ENCODE measurements at regions not wholly inside any gene's neighbourhood (a gene's known extent, or its start where the extent isn't known, plus 50 kb on each side); places are given as distances from the start of the nearest gene placed in this dataset.
"Not testable (repeated sequence)": the region's sequence is repeated elsewhere in the genome, so short reads cannot be mapped to it uniquely, and the experiment has no call there.

DNA sequence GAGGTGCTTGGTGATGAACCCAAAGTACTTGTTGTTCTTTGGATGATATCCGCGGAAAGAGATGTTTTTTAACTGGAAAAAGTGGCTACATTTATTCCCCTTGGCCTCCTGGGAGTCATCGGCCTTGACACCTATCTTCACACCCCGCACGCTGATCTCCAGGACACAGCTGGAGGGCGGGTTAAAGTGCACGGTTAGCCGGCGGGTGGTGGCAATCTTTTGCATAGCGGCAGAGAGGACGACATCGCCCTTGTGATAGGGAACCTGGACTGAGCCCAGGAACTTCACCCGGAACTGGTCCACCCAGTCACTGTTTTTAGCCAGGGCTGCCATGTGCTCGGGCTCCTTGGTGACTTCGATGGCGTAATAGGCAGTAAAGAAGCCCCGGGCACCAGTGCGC lies 110.5 kb upstream of the PLEKHM1 start:
- H3K4me3 Mint-ChIP-seq; DNase-seq (ENCODE audit: low spot score): not testable (repeated sequence)

GRCh38 chr17:45601605-45602539 lies 111.4 kb upstream of the PLEKHM1 start:
- H3K27ac Mint-ChIP-seq; H3K4me3 Mint-ChIP-seq; H3K27me3 Mint-ChIP-seq (ENCODE audit: insufficient read depth); H3K4me1 Mint-ChIP-seq (ENCODE audit: low read depth); intact Hi-C loops (cut with micrococcal nuclease); DNase-seq (ENCODE audit: low spot score); H3K9me3 Mint-ChIP-seq; H3K36me3 Mint-ChIP-seq (ENCODE audit: low read depth): not testable (repeated sequence)

More for the DNA sequence above, 110.5 kb upstream of the PLEKHM1 start:
- H3K36me3 Mint-ChIP-seq (ENCODE audit: low read depth); H3K4me1 Mint-ChIP-seq (ENCODE audit: low read depth); intact Hi-C loops (cut with micrococcal nuclease); H3K27ac Mint-ChIP-seq; H3K9me3 Mint-ChIP-seq: not testable (repeated sequence)
- H3K27me3 Mint-ChIP-seq (ENCODE audit: insufficient read depth): peaks cover 12% of the 10 kb centered on the region

GRCh38 chr17:45605751-45606150 lies 115.2 kb upstream of the PLEKHM1 start:
- H3K4me3 Mint-ChIP-seq; H3K4me1 Mint-ChIP-seq (ENCODE audit: low read depth); H3K27me3 Mint-ChIP-seq (ENCODE audit: insufficient read depth); DNase-seq (ENCODE audit: low spot score); intact Hi-C loops (cut with micrococcal nuclease); H3K9me3 Mint-ChIP-seq; H3K27ac Mint-ChIP-seq; H3K36me3 Mint-ChIP-seq (ENCODE audit: low read depth): not testable (repeated sequence)

DNA sequence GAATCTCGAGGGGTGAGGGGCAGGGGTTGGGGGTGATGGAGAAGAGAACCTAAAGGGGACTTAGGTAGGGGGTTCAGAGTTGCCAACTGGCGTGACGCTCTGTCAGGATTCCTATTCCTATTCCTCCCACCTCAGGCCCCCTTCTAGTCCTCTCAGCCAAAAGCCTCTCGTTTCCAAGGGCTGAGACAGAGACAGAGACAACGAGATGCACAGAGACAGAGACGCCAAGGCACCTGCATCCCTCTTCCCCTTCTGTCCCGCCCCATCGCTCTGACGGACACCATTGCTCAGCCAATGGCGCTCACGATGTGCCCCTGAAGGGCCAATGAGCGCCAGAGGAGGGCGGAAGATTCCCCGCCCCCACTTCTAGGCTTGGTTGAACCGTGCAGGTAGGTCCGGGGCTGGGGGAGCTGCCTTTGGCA lies 129.5 kb upstream of the PLEKHM1 start:
- H3K9me3 Mint-ChIP-seq; H3K36me3 Mint-ChIP-seq (ENCODE audit: low read depth); intact Hi-C loops (cut with micrococcal nuclease); H3K27me3 Mint-ChIP-seq (ENCODE audit: insufficient read depth); H3K4me1 Mint-ChIP-seq (ENCODE audit: low read depth): not testable (repeated sequence)
- peak overlapping the region; percentile 84 for H3K4me3 Mint-ChIP-seq
- peak; percentile 84 for DNase-seq (ENCODE audit: low spot score)
- H3K27ac Mint-ChIP-seq: peak overlapping the region; percentile 82

- H3K36me3 Mint-ChIP-seq (ENCODE audit: low read depth); H3K9me3 Mint-ChIP-seq; intact Hi-C loops (cut with micrococcal nuclease); H3K4me1 Mint-ChIP-seq (ENCODE audit: low read depth); H3K27me3 Mint-ChIP-seq (ENCODE audit: insufficient read depth); DNase-seq (ENCODE audit: low spot score): not testable (repeated sequence)
- Mint-ChIP-seq H3K27ac (peak overlapping the region; percentile 82), H3K4me3 (peak overlapping the region; percentile 84)
Measured at GRCh38 chr17:45620468-45620867, 129.9 kb upstream of the PLEKHM1 start.

DNA sequence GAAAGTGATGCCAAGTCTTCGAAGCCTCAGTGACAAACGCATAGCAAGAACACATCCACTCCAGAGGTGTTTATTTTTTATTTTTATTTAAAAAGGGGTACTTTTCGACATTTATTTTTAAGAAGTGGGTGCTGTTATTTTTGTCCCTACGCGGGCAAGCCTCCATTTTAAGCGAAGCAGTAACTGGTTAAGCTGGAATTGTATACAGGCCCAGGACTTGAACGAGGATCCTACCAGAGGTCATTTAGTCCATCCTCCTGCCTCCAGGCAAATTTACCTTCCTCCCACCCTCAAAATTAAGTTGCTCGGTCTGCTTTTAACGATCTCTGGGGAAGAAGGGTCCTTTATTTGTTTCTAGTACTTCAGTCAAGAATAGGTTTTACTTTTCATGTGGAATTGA lies 130.6 kb upstream of the PLEKHM1 start:
- H3K4me1 Mint-ChIP-seq (ENCODE audit: low read depth); H3K9me3 Mint-ChIP-seq; H3K36me3 Mint-ChIP-seq (ENCODE audit: low read depth); H3K27ac Mint-ChIP-seq; H3K27me3 Mint-ChIP-seq (ENCODE audit: insufficient read depth); DNase-seq (ENCODE audit: low spot score); intact Hi-C loops (cut with micrococcal nuclease): not testable (repeated sequence)
- peak overlapping the region; percentile 51 for H3K4me3 Mint-ChIP-seq

- H3K9me3 Mint-ChIP-seq; H3K4me3 Mint-ChIP-seq; H3K27ac Mint-ChIP-seq; DNase-seq (ENCODE audit: low spot score); H3K36me3 Mint-ChIP-seq (ENCODE audit: low read depth); H3K4me1 Mint-ChIP-seq (ENCODE audit: low read depth); intact Hi-C loops (cut with micrococcal nuclease); H3K27me3 Mint-ChIP-seq (ENCODE audit: insufficient read depth): not testable (repeated sequence)
Measured at GRCh38 chr17:45622295-45622694, 131.8 kb upstream of the PLEKHM1 start.

DNA sequence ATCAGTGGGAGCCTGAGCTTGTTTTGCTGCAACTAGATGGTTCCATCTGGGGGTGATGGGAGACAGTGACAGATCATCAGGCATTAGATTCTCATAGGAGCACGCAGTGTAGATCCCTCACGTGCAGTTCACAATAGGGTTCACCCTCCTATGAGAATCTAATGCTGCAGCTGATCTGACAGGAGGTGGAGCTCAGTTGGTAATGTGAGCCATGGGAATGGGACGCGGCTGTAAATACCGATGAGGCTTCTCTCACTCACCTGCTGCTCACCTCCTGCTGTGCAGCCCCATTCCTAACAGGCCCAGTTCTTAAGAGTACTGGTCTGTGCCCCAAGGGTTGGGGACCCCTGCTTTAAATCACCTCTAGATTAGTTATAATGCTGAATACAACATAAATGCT lies 137.5 kb upstream of the PLEKHM1 start:
- peaks cover 20% of the 10 kb centered on the region for H3K36me3 Mint-ChIP-seq (ENCODE audit: low read depth)
- no peaks in the 10 kb centered on the region for H3K27me3 Mint-ChIP-seq (ENCODE audit: insufficient read depth)
- intact Hi-C loops (cut with micrococcal nuclease): no loop called here

GRCh38 chr17:45631941-45632340 lies 141.4 kb upstream of the PLEKHM1 start:
- no peak for DNase-seq (ENCODE audit: low spot score)
- Mint-ChIP-seq H3K4me3 (no peak overlapping the region), H3K27ac (no peak overlapping the region), H3K36me3 (ENCODE audit: low read depth) (peaks cover 33% of the 10 kb centered on the region), H3K9me3 (no peaks in the 10 kb centered on the region), H3K27me3 (ENCODE audit: insufficient read depth) (no peaks in the 10 kb centered on the region), H3K4me1 (ENCODE audit: low read depth) (peaks cover 4% of the 10 kb centered on the region)
- intact Hi-C loops (cut with micrococcal nuclease): no loop called here

More for the DNA sequence above, 137.5 kb upstream of the PLEKHM1 start:
- Mint-ChIP-seq H3K4me3 (no peak overlapping the region), H3K27ac (no peak overlapping the region), H3K9me3 (no peaks in the 10 kb centered on the region), H3K4me1 (ENCODE audit: low read depth) (peaks cover 4% of the 10 kb centered on the region)
- no peak for DNase-seq (ENCODE audit: low spot score)

DNA sequence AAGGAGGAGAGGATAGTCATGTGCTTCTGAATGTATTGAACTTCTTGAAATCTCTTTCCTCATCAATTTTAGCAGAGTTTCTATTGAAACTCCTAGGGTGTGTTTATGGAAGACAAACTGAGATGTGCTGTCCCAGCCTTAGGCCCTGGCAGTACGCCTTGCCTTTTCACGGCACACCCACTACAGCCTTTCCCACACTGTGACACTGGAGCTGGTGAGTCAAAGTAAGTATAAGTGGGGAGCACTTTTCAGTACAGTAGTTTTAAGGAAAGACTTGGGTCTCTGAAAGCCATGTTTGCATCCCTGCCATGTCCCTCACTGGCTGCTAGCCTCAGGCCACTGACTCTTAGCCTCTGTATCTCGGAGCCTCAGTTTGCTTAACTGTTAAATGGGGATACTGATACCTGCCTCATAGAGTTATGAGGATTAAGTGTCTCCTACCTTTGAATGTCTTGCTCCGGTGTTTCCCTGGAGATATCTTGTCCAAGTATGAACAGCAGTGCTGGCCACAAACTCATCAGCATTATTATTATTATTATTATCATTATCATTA lies 144.7 kb upstream of the CRHR1 start:
- H3K9me3 Mint-ChIP-seq: no peaks in the 10 kb centered on the region
- no peak for DNase-seq (ENCODE audit: low spot score)
- H3K36me3 Mint-ChIP-seq (ENCODE audit: low read depth): peaks cover 15% of the 10 kb centered on the region
- peaks cover 5% of the 10 kb centered on the region for H3K4me1 Mint-ChIP-seq (ENCODE audit: low read depth)
- H3K27ac Mint-ChIP-seq: no peak overlapping the region
- intact Hi-C loops (cut with micrococcal nuclease): no loop called here
- H3K27me3 Mint-ChIP-seq (ENCODE audit: insufficient read depth): no peaks in the 10 kb centered on the region
- H3K4me3 Mint-ChIP-seq: no peak overlapping the region

DNA sequence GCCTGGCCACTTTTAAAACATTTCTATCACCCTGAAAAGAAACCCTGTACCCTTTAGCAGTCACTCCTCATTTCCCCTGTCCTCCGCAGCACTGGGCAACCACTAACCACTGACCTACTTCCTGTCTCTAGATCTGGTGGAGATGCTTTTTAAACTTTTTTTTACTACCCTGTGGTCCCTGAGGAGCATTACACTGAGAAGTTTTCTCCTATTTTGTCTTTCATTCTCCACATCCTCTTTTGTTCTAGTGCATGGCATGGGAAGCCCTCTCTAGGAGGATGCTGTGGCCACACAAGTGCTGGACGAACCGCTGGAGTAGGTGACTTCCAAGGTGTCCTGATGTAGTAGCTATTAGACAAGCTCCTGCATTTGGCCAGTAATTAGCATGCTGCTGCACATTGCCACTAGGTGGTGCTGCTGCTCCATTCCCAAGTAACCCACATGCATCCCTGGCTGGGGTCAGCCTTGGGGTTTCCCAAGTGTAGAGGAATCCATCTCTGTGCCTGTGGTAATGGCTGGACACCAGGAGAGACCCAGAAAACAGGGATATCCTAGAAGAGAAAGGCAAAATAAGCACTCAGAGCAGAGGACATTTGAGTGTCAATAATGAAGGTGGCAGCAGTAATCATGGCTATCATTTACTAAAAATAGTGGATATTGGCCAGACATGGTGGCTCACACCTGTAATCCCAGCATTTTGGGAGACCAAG lies 143.8 kb upstream of the CRHR1 start:
- DNase-seq (ENCODE audit: low spot score): peak; percentile 47
- no peaks in the 10 kb centered on the region for H3K27me3 Mint-ChIP-seq (ENCODE audit: insufficient read depth)
- H3K9me3 Mint-ChIP-seq: no peaks in the 10 kb centered on the region
- no peak overlapping the region for H3K4me3 Mint-ChIP-seq
- H3K27ac Mint-ChIP-seq: no peak overlapping the region
- H3K4me1 Mint-ChIP-seq (ENCODE audit: low read depth): peaks cover 5% of the 10 kb centered on the region
- intact Hi-C loops (cut with micrococcal nuclease): loop anchor here (1.0 to 5.0 kb wide), 2 partner anchors 192 to 212 kb away; no protein-coding TSS in a partner anchor
- H3K36me3 Mint-ChIP-seq (ENCODE audit: low read depth): peaks cover 15% of the 10 kb centered on the region

DNA sequence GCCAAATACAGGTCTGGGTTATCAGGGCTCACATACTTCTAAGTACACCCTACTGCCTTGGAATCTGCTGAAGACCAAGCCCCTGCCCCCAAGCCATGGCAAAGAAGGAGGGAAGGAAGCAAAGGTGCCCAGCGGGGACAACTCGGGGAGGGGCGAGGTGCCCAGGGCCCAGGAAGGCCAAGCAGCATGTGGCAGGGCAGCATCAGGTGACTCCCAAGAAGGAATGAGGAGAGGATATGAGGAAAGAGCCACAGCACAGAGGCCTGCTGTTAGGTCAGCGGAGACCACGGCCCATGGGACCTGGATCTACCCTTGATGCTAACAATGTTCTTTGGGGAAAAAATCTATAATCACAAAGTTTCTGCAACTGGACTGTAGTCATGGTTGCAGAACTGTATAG lies 142.6 kb upstream of the CRHR1 start:
- H3K4me1 Mint-ChIP-seq (ENCODE audit: low read depth): peaks cover 13% of the 10 kb centered on the region
- H3K4me3 Mint-ChIP-seq: no peak overlapping the region
- H3K9me3 Mint-ChIP-seq: no peaks in the 10 kb centered on the region
- intact Hi-C loops (cut with micrococcal nuclease): loop anchor here (5.0 kb wide), 1 partner anchor 211 kb away; no protein-coding TSS in a partner anchor
- H3K27me3 Mint-ChIP-seq (ENCODE audit: insufficient read depth): peaks cover 5% of the 10 kb centered on the region
- no peak overlapping the region for H3K27ac Mint-ChIP-seq
- H3K36me3 Mint-ChIP-seq (ENCODE audit: low read depth): peaks cover 6% of the 10 kb centered on the region
- no peak for DNase-seq (ENCODE audit: low spot score)

DNA sequence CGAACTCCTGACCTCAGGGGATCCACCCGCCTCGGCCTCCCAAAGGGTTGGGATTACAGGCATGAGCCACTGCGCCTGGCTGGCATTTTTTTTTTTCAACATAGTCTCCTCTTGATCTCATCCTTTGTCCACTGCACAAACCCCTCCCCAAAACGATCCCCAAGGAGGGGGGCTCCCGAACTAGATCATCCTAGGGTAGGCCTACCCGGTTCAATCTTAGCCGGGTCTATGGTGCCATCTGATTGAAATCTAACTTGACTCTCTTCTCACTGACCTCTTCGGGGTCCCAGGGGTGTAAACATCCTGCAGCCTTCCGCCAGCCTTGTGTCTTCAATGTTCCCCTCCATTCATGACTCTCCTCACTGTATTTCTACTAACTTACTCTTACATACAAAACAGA lies 140.5 kb upstream of the CRHR1 start:
- intact Hi-C loops (cut with micrococcal nuclease): loop anchor here (5.0 kb wide), 1 partner anchor 209 kb away; no protein-coding TSS in a partner anchor
- H3K27ac Mint-ChIP-seq: no peak overlapping the region
- H3K27me3 Mint-ChIP-seq (ENCODE audit: insufficient read depth): peaks cover 5% of the 10 kb centered on the region
- H3K9me3 Mint-ChIP-seq: no peaks in the 10 kb centered on the region
- peaks cover 6% of the 10 kb centered on the region for H3K36me3 Mint-ChIP-seq (ENCODE audit: low read depth)
- H3K4me1 Mint-ChIP-seq (ENCODE audit: low read depth): peaks cover 13% of the 10 kb centered on the region
- H3K4me3 Mint-ChIP-seq: no peak overlapping the region
- no peak for DNase-seq (ENCODE audit: low spot score)

Measured in activated T-helper 1 cell treated with anti-CD3 and anti-CD28 coated beads, Interleukin-12 subunit alpha, Interleukin-12 subunit beta, Interleukin-2, Interleukin-4 antibody, amounts not matched to agents 30 ng/mL and 10 ng/mL and 1 ng/mL, durations not matched to agents 14 hours and 24 hours and 36 hours (primary cell).